Right cardiac atrium (tissue), 5 donors: ENCODE measurements at regions not wholly inside any gene's neighbourhood (a gene's known extent, or its start where the extent isn't known, plus 50 kb on each side); places are given as distances from the start of the nearest gene placed in this dataset.
"Not testable (repeated sequence)": the region's sequence is repeated elsewhere in the genome, so short reads cannot be mapped to it uniquely, and the experiment has no call there.

ENCODE experiments used
- ATAC-seq, 2 donors: fragments of 200-7000 bp; cut with Tn5 transposase; one replicate each; pipeline versions ENCODE4 v1.8.0 to v1.9.1; 2020; ENCODE audit warnings: moderate library complexity in 2 of 2, mild to moderate bottlenecking in 1 of 2
- DNase-seq, 3 donors: peaks; one replicate each; pipeline ENCODE4 v3.0.0-alpha.2; 2020
- H3K27ac ChIP-seq: one replicate; pipeline ENCODE4 v1.5.1; 2013; ENCODE audit warnings: mild to moderate bottlenecking, low read length, control low read depth, moderate library complexity
- H3K27me3 ChIP-seq: one replicate; pipeline ENCODE4 v1.6.1; 2013; ENCODE audit not compliant: control insufficient read depth, insufficient read depth
- H3K4me1 ChIP-seq: one replicate; pipeline ENCODE4 v1.6.1; 2013; ENCODE audit warnings: low read length; ENCODE audit not compliant: control insufficient read depth, insufficient read depth
- H3K4me3 ChIP-seq: one replicate; pipeline ENCODE4 v1.5.1; 2013; ENCODE audit warnings: low read length, control low read depth
- H3K9me3 ChIP-seq: one replicate; pipeline ENCODE4 v1.6.1; 2013; ENCODE audit warnings: low read length; ENCODE audit not compliant: control insufficient read depth
- WGBS: extraction: QIAGEN DNeasy Blood & Tissue Kit; methylation state at CpG from one replicate; pipeline ENCODE4 v1.1.7; 2013; 5-methylcytosine and 5-hydroxymethylcytosine counted together
- intact Hi-C, 4 donors: fragments of 100-400 bp; cut with DNase I; formaldehyde crosslinking; loops; one replicate each; pipeline versions ENCODE4 v1.11.0 to v1.14.0; 2022 to 2023
- donor health status: healthy with polysubstance abuse.
- donor health status: DM: no; HTN: yes; CAD: no.
- donor health status: DM: no; HTN: no; CAD: no.
- donor health status: DM: no; HTN: yes; CAD: no; lungs with severe emphysema.
- donor health status: DM: yes; HTN: yes; CAD: no.

DNA sequence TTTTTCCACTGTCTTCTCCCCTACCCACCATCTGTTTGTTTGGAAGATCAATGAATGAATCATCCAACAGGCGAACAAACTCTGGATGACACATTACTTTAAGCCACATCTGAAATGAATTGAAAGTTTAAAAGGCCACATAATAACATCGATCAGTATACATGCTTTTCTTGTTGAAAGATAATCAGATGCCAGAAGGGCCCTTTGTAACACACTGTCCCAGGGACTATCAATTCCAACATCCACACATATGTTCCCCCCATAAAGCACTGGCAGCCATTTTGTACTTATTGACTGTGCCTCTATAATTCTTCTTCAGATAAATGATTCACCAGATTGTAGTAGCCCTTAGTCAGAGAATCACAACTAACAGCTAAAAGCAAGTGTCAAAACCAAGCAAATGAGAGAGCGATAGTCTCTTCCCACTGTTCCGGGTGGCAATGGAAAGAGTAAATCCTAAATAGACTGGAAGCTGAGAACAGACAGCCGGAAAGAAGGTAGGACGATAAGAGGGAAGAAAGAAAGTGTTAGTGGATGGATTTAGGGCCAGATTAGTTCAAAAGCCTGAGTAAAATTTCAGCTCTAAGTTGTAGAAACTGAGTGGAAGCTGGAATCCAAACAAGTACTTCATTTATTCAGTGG lies 184.9 kb upstream of the TENT5A start:
- Histone ChIP-seq H3K9me3 (no peaks in the 10 kb centered on the region), H3K4me3 (no peak overlapping the region), H3K27me3 (no peaks in the 10 kb centered on the region), H3K27ac (no peak overlapping the region), H3K4me1 (no peaks in the 10 kb centered on the region)
- no peak for ATAC-seq
- intact Hi-C loops: no loop called here
- 89% methylated on average over 6 of the region's 6 CpGs for WGBS
- no peak for DNase-seq

DNA sequence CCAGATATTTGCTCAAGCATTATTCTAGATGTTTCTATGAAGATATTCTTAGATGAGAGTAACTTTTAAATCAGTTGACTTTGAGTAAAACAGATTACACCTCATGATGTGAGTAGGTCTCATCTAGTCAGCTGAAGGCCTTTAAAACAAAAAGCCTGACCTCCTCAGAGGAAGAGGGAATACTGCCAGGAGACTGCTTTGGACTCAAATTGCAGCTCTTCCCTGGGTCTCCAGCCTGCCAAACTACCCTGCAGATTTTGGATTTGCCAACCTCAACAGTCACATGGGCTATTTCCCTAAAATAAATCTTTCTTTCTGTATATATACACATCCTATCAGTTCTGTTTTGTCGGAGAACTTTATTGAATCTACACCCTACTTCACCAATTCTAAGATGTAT lies 182.5 kb upstream of the TENT5A start:
- no peaks in the 10 kb centered on the region for H3K9me3 ChIP-seq
- 92% methylated on average over 1 of the region's 1 CpG for WGBS
- H3K27me3 ChIP-seq: no peaks in the 10 kb centered on the region
- intact Hi-C loops: no loop called here
- no peak for ATAC-seq
- H3K4me1 ChIP-seq: no peaks in the 10 kb centered on the region
- no peak overlapping the region for H3K4me3 ChIP-seq
- DNase-seq: peak in 1 of 3 donors; percentile 10
- no peak overlapping the region for H3K27ac ChIP-seq

DNA sequence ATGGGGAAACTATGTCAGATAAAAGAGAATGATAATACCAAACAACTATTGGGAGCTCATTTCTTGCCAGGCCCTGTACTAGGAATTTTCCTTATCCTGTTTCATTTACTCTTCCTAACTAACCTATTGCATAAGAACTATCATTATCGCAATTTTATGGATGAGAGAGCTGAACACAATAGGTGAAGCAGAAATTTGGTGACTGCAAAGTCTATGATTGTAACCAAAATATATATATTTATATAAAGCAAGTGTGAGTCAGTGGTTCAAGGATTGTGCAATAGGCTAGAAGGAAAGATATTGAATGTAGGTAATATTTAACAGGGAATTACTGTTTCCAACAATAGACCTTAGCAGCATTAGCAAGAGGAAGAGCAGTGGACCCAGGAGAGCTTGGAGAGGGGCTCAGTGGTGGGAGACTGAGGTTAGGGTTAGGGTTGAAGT lies 181.1 kb upstream of the TENT5A start:
- intact Hi-C loops: no loop called here
- 89% methylated on average over 1 of the region's 1 CpG for WGBS
- no peak for ATAC-seq

DNA sequence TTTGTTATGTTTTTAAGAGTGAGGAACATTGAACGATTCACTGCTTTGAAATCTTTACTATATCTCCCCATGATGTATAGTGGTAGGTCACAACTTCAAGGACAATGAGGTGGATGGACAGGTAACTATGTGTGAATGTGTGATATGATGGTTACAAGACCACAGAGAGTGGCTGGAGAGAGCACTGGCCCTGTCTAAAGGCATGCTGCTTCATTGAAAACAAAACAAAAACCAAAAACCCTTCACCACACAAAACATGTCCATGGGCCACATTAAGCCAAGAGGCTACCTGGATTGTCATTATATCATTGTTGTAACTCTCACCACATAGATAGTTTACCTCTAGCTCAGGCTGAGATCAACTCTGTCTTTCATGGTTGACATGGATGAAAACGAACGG lies 180.6 kb upstream of the TENT5A start:
- ATAC-seq (no peak), DNase-seq (no peak)
- Histone ChIP-seq H3K27ac (no peak overlapping the region), H3K4me3 (no peak overlapping the region), H3K4me1 (no peaks in the 10 kb centered on the region), H3K9me3 (no peaks in the 10 kb centered on the region), H3K27me3 (no peaks in the 10 kb centered on the region)
- WGBS: 93% methylated on average over 3 of the region's 3 CpGs
- intact Hi-C loops: no loop called here

More for the DNA sequence above, 181.1 kb upstream of the TENT5A start:
- Histone ChIP-seq H3K4me1 (no peaks in the 10 kb centered on the region), H3K4me3 (no peak overlapping the region), H3K9me3 (no peaks in the 10 kb centered on the region), H3K27me3 (no peaks in the 10 kb centered on the region), H3K27ac (no peak overlapping the region)
- no peak for DNase-seq

DNA sequence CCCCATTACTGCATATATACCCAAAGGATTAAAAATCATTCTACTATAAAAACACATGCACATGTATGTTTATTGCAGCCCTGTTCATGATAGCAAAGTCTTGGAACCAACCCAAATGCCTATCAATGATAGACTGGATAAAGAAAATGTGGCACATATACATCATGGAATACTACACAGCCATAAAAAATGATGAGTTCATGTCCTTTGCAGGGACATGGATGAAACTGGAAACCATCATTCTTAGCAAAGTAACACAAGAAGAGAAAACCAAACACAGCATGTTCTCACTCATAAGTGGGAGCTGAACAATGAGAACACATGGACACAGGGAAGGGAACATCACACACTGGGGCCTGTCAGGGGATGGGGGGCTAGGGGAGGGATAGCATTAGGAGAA lies 180.0 kb upstream of the TENT5A start:
- H3K4me3 ChIP-seq, H3K27ac ChIP-seq, H3K27me3 ChIP-seq, H3K4me1 ChIP-seq, ATAC-seq, intact Hi-C loops, H3K9me3 ChIP-seq, DNase-seq: not testable (repeated sequence)

DNA sequence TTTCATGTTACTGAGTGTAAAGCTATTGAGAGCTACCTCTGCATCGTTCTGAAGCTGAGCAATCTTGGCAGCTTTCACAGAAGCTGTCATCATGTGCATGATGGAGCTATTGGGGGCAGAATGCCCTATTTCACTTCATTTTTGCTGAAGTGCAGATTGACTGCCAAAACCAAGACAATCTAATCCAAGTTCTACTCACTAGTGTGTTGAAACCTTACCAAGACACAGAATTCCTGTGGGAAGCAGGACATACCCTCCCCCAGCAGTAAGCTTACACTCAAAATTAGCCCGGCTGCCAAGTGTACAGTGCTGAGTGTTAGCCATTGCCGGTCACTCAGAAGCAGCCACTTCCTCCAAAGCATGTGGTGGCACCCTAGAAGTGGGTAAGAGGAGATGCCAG lies 177.3 kb upstream of the TENT5A start:
- H3K4me1 ChIP-seq: no peaks in the 10 kb centered on the region
- H3K27me3 ChIP-seq: no peaks in the 10 kb centered on the region
- DNase-seq: peak in 1 of 3 donors; percentile 34
- WGBS: 48% methylated on average over 3 of the region's 3 CpGs
- H3K4me3 ChIP-seq: no peak overlapping the region
- H3K27ac ChIP-seq: no peak overlapping the region
- peak; percentile 23 to 61 for ATAC-seq
- H3K9me3 ChIP-seq: no peaks in the 10 kb centered on the region
- intact Hi-C loops: no loop called here

DNA sequence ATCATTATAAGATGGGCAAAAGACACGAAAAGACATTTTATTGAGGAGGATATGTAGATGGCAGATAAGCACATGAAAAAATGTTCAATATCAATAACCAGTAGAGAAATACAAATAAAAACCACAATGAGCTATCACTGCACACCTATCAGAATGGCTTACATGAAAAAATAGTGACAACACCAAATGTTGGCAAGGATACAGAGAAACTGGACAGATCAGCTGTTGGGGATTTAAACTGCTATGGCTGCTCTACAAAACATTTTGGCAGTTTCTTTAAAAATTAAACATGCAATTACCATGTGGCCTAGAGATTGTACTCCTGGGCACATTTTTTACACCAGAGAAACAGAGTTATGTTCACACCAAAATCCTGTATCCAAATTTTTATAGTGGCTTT lies 172.7 kb upstream of the TENT5A start:
- intact Hi-C loops: no loop called here
- DNase-seq (no peak), ATAC-seq (no peak)
- H3K27ac ChIP-seq: no peak overlapping the region
- H3K4me3 ChIP-seq: no peak overlapping the region
- no peaks in the 10 kb centered on the region for H3K9me3 ChIP-seq
- no peaks in the 10 kb centered on the region for H3K27me3 ChIP-seq
- no peaks in the 10 kb centered on the region for H3K4me1 ChIP-seq
- WGBS: 82% methylated on average over 1 of the region's 1 CpG

DNA sequence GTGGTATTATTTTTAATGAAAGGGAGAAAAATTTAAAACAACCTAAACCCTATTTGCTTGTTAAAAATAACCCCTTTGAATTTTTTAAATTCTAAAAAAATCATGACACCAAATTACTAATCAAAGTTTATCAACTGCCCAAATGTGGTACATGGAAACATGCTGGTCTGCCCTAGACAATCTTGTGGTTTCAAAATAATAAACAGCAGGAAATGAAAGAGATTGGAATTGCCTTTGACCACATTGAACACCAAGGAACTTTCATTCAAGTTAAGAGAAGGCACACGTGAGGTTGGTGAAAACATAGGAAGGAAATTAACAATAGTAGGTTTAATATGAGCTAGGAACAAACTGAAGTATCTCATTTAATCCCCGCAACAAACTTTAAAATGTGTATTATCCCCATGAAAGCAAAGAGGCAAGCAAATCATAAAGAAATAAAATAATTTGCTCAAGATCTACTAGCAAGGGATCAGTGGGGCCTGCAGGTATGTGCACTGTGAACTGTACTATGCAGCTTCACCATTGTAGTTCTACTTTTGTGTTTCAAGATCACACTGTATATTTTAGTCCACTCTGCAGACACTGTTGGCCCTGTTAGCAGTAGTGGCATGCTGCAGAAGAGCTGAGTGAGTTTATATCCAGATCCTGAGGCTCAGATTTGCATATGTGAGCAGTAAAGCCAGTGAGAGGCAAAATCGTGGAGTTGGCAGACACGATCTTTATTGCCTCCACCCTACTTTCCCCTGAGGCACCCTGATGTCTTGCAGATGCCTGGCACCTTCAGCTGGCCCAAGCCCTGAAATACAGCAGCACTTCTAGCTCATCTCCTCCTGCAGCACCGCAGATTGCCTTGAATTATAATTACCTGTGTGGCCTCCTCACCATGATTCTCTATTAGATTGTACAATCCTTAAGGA lies 157.8 kb upstream of the TENT5A start:
- Histone ChIP-seq H3K27me3 (no peaks in the 10 kb centered on the region), H3K9me3 (no peaks in the 10 kb centered on the region), H3K27ac (no peak overlapping the region), H3K4me3 (no peak overlapping the region), H3K4me1 (peaks cover 9% of the 10 kb centered on the region)
- intact Hi-C loops: loop anchor here in 1 of 4 donors (10.0 kb wide), 1 partner anchor 155 kb away; the partner anchor contains the start of gene TENT5A
- ATAC-seq (peak in 1 of 2 donors; percentile 43), DNase-seq (no peak)
- WGBS: 64% methylated on average over 5 of the region's 5 CpGs

DNA sequence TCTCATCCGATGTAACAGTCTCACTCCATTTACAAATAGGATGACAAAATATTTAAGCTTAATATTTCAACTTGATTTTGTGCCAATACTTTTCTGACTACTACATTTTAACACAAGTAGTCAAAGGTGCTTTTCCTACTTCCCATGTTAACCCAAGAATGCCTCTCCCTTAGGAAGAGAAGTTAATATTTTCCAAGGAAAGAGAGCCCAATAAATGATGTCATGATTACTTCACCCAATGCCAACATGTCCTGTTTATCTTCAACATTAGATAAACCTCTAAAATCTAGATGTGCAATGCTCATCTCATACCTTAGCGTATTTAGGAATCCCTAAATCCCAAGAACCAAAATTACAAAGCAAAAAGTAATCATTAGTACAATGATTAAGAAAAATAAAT lies 156.7 kb upstream of the TENT5A start:
- intact Hi-C loops: loop anchor here in 1 of 4 donors (10.0 kb wide), 1 partner anchor 154 kb away; the partner anchor contains the start of gene TENT5A
- Histone ChIP-seq H3K27ac (no peak overlapping the region), H3K9me3 (no peaks in the 10 kb centered on the region), H3K27me3 (no peaks in the 10 kb centered on the region), H3K4me3 (no peak overlapping the region), H3K4me1 (peaks cover 9% of the 10 kb centered on the region)
- DNase-seq (no peak), ATAC-seq (no peak)
- WGBS: 86% methylated on average over 2 of the region's 2 CpGs

DNA sequence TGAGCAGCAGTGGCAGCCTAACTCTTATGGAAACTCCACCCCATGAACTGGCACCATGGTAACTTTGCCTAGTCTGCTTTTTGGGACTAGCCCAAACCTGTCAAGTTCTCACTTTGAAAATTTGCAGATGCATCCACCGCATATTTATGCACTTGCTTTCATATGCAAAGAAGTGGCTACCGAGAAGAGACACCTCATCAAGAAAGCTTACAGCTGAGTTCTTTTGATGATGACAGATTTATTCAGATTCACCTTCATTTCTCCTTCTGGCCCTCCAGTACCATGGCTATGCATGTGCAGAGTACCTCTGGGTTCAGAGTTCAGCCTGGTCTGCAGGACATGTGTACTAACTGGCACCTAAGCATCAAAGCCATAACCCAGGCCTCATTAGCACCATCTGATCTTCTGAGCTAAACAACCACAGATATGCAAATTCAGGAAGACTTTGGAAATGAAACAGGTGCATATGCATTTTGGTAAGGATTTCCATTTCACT lies 154.3 kb upstream of the TENT5A start:
- ATAC-seq: peak in 1 of 2 donors; percentile 37
- Histone ChIP-seq H3K4me3 (no peak overlapping the region), H3K27me3 (no peaks in the 10 kb centered on the region), H3K9me3 (no peaks in the 10 kb centered on the region), H3K27ac (no peak overlapping the region), H3K4me1 (peaks cover 9% of the 10 kb centered on the region)
- no peak for DNase-seq
- 66% methylated on average over 2 of the region's 2 CpGs for WGBS
- intact Hi-C loops: loop anchor here in 1 of 4 donors (10.0 kb wide), 1 partner anchor 152 kb away; the partner anchor contains the start of gene TENT5A

DNA sequence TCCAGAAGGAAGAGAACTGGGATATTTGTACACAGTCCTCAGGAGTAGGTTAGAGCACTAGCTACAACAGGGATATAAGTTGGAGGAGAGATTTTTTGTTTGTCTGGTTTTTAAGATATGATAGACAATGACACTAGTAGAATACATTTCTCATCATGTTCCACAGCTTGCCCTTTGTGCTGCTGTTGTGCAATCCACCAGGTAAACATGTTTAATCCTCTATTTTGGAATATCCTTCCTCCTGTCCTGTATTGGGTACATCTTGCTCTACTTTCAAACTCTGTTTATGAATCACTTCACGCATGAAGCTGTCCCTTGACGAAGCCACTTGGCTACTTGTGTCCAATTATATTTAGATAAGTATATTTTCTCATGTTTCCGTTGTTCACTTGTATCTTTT lies 153.6 kb upstream of the TENT5A start:
- H3K4me3 ChIP-seq: no peak overlapping the region
- H3K4me1 ChIP-seq: peaks cover 9% of the 10 kb centered on the region
- no peak for DNase-seq
- no peaks in the 10 kb centered on the region for H3K27me3 ChIP-seq
- intact Hi-C loops: loop anchor here in 1 of 4 donors (10.0 kb wide), 1 partner anchor 151 kb away; the partner anchor contains the start of gene TENT5A
- ATAC-seq: no peak
- 73% methylated on average over 3 of the region's 3 CpGs for WGBS
- no peaks in the 10 kb centered on the region for H3K9me3 ChIP-seq
- H3K27ac ChIP-seq: no peak overlapping the region
